ENCODE measurements at regions not wholly inside any gene's neighbourhood (a gene's known extent, or its start where the extent isn't known, plus 50 kb on each side); places are given as distances from the start of the nearest gene placed in this dataset.

DNA sequence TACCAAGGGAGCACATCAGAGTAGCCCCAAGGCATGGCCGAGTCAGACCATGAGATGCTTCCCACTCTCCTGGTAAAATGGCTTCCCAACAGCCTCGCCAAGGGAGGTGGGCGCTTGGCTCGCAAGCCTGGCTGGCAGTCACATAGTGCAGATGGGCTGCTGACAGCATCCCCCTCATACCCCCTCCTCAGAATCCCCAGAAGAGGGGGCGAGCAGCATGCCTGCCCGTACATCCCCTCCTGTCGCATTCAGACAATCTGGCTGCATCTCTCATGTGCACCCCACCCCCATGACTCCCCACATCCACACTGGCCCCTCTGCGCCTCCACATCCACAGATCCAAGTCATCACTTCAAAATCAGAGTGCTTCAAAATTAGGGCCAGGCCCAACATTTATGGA is 54.0 kb upstream of the CES5A start:
- Histone ChIP-seq H3K4me3 (ENCODE audit: low read depth, low read length) (no peak overlapping the region), H3K36me3 (replicated peaks) (no peaks in the 10 kb centered on the region), H3K27me3 (replicated peaks) (no peaks in the 10 kb centered on the region), H3K27ac (no peak overlapping the region)
- TF ChIP-seq, protein P1, sequence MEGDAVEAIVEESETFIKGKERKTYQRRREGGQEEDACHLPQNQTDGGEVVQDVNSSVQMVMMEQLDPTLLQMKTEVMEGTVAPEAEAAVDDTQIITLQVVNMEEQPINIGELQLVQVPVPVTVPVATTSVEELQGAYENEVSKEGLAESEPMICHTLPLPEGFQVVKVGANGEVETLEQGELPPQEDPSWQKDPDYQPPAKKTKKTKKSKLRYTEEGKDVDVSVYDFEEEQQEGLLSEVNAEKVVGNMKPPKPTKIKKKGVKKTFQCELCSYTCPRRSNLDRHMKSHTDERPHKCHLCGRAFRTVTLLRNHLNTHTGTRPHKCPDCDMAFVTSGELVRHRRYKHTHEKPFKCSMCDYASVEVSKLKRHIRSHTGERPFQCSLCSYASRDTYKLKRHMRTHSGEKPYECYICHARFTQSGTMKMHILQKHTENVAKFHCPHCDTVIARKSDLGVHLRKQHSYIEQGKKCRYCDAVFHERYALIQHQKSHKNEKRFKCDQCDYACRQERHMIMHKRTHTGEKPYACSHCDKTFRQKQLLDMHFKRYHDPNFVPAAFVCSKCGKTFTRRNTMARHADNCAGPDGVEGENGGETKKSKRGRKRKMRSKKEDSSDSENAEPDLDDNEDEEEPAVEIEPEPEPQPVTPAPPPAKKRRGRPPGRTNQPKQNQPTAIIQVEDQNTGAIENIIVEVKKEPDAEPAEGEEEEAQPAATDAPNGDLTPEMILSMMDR (IDR thresholded peaks at IDR 0.05; ENCODE audit: low read depth, low read length, missing control alignments): no peak
- DNase-seq: no peak
- in situ Hi-C loops (cut with HindIII; ENCODE audit: low pct_ligation_motif_present, low sequenced_read_pairs): loop anchor here (25.0 kb wide), 1 partner anchor 383 kb away; no protein-coding TSS in a partner anchor

DNA sequence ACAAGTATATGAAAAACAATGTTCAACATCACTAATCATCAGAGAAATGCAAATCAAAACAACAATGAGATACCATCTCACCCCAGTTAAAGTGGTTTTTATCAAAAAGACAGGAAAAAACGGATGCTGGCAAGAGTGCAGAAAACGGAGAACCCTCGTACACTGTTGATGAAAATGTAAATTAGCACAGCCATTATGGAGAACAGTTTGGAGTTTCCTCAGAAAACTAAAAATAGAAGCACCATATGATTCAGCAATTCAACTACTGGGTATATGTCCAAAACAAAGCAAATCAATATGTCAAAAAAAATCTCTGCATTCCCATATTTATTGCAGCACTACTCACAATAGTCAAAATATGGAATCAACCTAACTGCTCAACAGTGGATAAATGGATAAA is 50.1 kb upstream of the CES5A start:
- TF ChIP-seq, protein P1 (IDR thresholded peaks at IDR 0.05; ENCODE audit: low read depth, low read length, missing control alignments): no peak
- no peak overlapping the region for H3K4me3 ChIP-seq (ENCODE audit: low read depth, low read length)
- DNase-seq: no peak
- in situ Hi-C loops (cut with HindIII; ENCODE audit: low pct_ligation_motif_present, low sequenced_read_pairs): loop anchor here (25.0 kb wide), 1 partner anchor 387 kb away; no protein-coding TSS in a partner anchor
- H3K27ac ChIP-seq: no peak overlapping the region
- H3K27me3 ChIP-seq (replicated peaks): no peaks in the 10 kb centered on the region
- H3K36me3 ChIP-seq (replicated peaks): no peaks in the 10 kb centered on the region

All from brain microvascular endothelial cell (primary cell).